Activated naive CD8-positive, alpha-beta T cell treated with anti-CD3 and anti-CD28 coated beads, Interleukin-2, amount 50 U/mL, for 24 hours (primary cell): ENCODE measurements at regions not wholly inside any gene's neighbourhood (a gene's known extent, or its start where the extent isn't known, plus 50 kb on each side); places are given as distances from the start of the nearest gene placed in this dataset.

Experiments used
- ATAC-seq: fragments of 150-1000 bp; cut with Tn5 transposase; one replicate; pipeline ENCODE4 v1.10.0; 2021
- DNase-seq: peaks from one replicate; pipeline ENCODE4 v3.0.0; 2021
- H3K27ac Mint-ChIP-seq: one replicate; pipeline ENCODE4 v1.8.0; 2021; ENCODE audit warnings: mild to moderate bottlenecking, mixed read lengths
- H3K27me3 Mint-ChIP-seq: one replicate; pipeline ENCODE4 v1.8.0; 2021; ENCODE audit warnings: mixed read lengths
- H3K36me3 Mint-ChIP-seq: one replicate; pipeline ENCODE4 v1.8.0; 2021; ENCODE audit warnings: low read depth, mixed read lengths
- H3K4me1 Mint-ChIP-seq: one replicate; pipeline ENCODE4 v1.8.0; 2021; ENCODE audit warnings: mixed read lengths
- H3K4me3 Mint-ChIP-seq: one replicate; pipeline ENCODE4 v1.8.0; 2021; ENCODE audit warnings: mild to moderate bottlenecking, moderate library complexity, mixed read lengths
- H3K9me3 Mint-ChIP-seq: one replicate; pipeline ENCODE4 v1.8.0; 2021; ENCODE audit warnings: mixed read lengths

DNA sequence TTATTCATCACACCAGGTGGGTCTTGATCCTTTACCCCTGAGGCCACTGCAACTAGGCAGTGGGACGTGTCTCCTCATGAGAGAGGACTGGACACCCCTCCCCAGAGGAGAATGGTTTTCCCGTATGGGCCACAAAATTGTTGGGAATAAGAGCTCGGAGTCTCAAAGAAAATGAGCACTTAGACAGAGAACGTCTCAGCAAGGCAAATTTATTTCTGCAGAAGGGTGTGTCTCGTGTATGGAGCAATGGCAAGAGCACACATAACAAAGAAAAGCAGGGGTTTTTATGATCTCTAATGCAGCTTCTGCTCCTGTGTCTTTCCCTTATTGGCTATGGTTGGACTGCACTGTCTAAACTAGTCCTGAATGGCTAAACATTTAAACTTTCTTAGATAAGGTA lies 803.5 kb downstream of the PLOD2 start:
- H3K27ac Mint-ChIP-seq: no peak overlapping the region
- peaks cover 24% of the 10 kb centered on the region for H3K9me3 Mint-ChIP-seq
- DNase-seq: no peak
- H3K4me1 Mint-ChIP-seq: no peaks in the 10 kb centered on the region
- H3K27me3 Mint-ChIP-seq: no peaks in the 10 kb centered on the region
- no peak for ATAC-seq
- H3K36me3 Mint-ChIP-seq: no peaks in the 10 kb centered on the region
- no peak overlapping the region for H3K4me3 Mint-ChIP-seq

DNA sequence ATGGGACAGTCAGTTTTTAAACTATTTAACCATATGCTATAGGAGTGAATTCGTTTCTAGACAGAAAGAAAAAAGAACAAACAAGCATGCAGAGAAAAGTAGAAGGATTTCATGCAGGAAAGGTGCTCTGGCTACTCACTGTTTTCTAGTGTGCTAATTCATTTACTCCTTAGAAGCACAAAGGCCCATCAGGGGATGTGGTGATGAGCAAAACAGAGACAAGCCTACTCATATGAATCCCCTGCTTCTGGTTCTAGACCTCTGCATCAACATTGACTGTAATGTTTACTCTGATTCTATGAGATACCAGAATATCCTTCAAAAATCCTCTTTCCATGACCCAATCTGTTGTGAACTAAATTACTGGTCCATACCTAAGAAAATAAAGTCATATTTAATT lies 801.9 kb downstream of the PLOD2 start:
- no peaks in the 10 kb centered on the region for H3K36me3 Mint-ChIP-seq
- H3K4me3 Mint-ChIP-seq: no peak overlapping the region
- no peak overlapping the region for H3K27ac Mint-ChIP-seq
- ATAC-seq: no peak
- H3K4me1 Mint-ChIP-seq: no peaks in the 10 kb centered on the region
- H3K9me3 Mint-ChIP-seq: peaks cover 19% of the 10 kb centered on the region
- no peak for DNase-seq
- no peaks in the 10 kb centered on the region for H3K27me3 Mint-ChIP-seq

DNA sequence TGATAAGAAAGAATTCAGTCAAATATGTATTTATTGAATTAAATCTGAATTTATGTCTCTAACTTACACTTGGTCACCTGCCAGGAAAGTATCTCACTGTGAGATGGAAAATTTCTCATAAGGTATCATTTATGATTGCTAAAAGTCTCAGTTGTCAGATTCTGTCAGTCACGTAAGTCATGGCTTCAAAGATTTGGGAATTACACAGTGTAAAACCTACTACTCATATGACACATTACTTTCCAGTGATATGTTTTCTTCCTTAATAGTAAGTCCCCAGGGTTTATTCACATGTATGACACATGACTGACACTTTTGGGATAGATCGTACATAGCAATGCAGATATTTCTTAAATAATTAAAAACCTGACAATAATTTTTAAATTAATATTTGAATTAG lies 792.2 kb downstream of the PLOD2 start:
- no peaks in the 10 kb centered on the region for H3K4me1 Mint-ChIP-seq
- H3K36me3 Mint-ChIP-seq: no peaks in the 10 kb centered on the region
- H3K27me3 Mint-ChIP-seq: no peaks in the 10 kb centered on the region
- H3K9me3 Mint-ChIP-seq: no peaks in the 10 kb centered on the region
- DNase-seq: no peak
- no peak overlapping the region for H3K4me3 Mint-ChIP-seq
- ATAC-seq: no peak
- H3K27ac Mint-ChIP-seq: no peak overlapping the region

DNA sequence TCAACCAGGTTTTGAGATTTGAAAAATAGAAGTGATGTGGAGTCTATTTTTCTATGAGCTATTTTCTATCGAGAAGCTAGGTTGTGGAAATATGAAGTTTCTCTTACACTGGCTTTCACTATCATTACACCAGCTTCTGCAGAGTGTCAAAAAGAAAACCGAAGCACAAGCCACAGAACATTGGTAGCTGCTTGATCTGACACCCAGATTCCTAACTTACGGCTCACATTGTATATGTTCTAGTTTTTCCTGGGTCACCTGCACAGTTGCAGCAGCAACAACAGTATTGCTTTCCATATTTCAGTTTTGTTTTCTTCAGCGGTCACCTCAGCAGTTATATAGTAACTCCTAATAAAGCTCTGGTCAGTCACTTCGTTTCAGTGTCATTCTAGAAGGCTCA lies 790.1 kb downstream of the PLOD2 start:
- Mint-ChIP-seq H3K27ac (no peak overlapping the region), H3K27me3 (no peaks in the 10 kb centered on the region), H3K36me3 (no peaks in the 10 kb centered on the region), H3K4me3 (no peak overlapping the region), H3K9me3 (no peaks in the 10 kb centered on the region), H3K4me1 (no peaks in the 10 kb centered on the region)
- ATAC-seq (no peak), DNase-seq (no peak)

DNA sequence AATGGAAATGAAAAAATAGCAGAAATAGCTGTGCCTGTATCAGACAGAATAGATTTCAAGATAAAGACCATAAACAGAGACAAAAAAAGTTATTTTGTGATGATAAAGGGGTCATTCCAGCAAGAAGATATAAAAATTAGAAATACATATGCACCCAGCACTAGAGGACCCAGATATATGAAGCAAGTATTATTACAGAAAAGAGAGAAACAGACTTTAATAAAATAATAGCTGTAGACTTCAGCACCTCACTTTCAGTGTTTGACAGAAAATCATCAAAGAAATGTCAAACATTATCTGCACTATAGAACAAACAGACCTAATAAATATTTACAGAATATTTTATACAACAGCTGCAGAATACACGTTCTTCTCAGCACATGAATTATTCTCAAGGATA lies 783.7 kb downstream of the PLOD2 start:
- no peaks in the 10 kb centered on the region for H3K36me3 Mint-ChIP-seq
- no peaks in the 10 kb centered on the region for H3K27me3 Mint-ChIP-seq
- DNase-seq (no peak), ATAC-seq (no peak)
- no peaks in the 10 kb centered on the region for H3K4me1 Mint-ChIP-seq
- H3K27ac Mint-ChIP-seq: no peak overlapping the region
- H3K4me3 Mint-ChIP-seq: no peak overlapping the region
- no peaks in the 10 kb centered on the region for H3K9me3 Mint-ChIP-seq

DNA sequence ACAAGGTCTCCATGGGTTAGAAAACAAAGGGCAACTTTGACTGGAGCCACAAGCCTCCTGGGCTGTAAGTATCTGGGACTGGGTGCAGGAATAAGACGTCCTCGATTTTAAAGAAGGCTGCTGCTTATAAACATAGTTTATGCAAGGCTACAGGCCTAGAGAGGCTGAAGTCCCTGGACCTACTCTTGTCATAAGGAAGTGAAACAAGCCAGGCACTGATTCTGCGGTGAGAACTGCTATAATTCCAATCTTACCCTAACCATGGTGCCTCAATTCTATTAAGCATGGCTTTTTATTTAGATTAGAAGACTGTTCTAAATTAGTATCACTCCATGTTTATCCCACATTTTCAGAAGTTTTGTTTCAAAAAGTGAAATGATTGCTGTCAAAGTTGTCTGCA lies 777.6 kb downstream of the PLOD2 start:
- H3K27ac Mint-ChIP-seq: no peak overlapping the region
- no peak for ATAC-seq
- no peak for DNase-seq
- H3K9me3 Mint-ChIP-seq: peaks cover 3% of the 10 kb centered on the region
- H3K4me3 Mint-ChIP-seq: no peak overlapping the region
- no peaks in the 10 kb centered on the region for H3K27me3 Mint-ChIP-seq
- H3K36me3 Mint-ChIP-seq: no peaks in the 10 kb centered on the region
- H3K4me1 Mint-ChIP-seq: no peaks in the 10 kb centered on the region

DNA sequence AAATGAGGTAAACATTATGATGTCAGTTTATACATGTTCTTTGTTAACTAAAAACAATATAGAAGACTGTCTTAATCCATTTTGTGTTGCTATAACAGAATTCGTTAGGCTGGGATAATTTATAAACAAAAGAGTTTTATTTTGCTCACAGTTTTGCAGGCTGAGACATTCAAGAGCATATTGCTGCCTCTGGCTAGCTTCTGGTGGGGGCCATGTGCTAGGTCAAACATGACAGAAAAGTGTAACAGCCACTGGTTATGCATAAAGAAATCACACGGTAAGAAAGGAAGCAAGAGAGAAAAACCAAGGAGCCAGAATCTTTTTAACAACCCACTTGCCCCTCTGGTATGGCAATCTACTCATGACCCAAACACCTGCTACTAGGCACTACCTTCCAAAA lies 776.7 kb downstream of the PLOD2 start:
- Mint-ChIP-seq H3K27ac (no peak overlapping the region), H3K4me3 (no peak overlapping the region), H3K36me3 (no peaks in the 10 kb centered on the region), H3K4me1 (no peaks in the 10 kb centered on the region), H3K9me3 (peaks cover 7% of the 10 kb centered on the region), H3K27me3 (no peaks in the 10 kb centered on the region)
- ATAC-seq (no peak), DNase-seq (no peak)

DNA sequence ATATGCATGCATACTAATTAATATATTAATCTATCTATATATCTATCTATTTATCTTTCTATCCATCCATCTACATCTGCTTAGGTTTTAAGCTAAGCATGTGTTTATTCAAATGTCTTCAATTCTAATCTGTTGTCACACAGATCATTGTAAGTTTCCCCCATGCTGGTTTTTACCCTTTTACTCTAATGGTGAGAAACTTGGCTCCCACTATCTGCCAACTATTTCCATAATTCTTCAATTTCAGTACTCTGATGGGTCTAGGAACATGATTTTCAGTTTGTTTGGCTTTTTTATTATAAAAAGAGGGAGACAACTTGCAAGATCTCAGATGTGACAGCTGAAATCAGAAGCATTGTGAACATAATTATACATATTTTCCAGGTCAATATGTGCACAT lies 773.8 kb downstream of the PLOD2 start:
- Mint-ChIP-seq H3K27ac (no peak overlapping the region), H3K4me1 (no peaks in the 10 kb centered on the region), H3K9me3 (peaks cover 13% of the 10 kb centered on the region), H3K4me3 (no peak overlapping the region), H3K36me3 (no peaks in the 10 kb centered on the region), H3K27me3 (no peaks in the 10 kb centered on the region)
- no peak for DNase-seq
- no peak for ATAC-seq

DNA sequence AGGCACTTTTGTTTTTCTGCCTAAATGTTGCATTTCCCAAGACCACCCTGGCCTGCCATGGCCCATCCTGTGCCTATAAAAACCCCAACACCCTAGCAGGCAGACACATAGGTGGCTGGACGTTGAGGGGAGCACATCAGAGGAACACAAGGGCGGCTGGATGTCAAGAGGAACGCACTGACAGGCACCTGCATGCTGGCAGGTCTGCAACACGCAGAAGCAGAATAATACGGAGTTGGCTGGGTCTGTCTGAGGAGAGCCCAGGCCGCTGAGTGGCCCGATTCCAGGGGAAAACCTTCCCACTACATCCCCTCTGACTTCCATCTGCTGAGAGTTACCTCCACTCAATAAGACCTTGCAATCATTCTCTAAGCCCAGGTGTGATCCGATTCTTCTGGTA lies 765.6 kb downstream of the PLOD2 start:
- Mint-ChIP-seq H3K36me3 (no peaks in the 10 kb centered on the region), H3K4me3 (no peak overlapping the region), H3K4me1 (no peaks in the 10 kb centered on the region), H3K27me3 (no peaks in the 10 kb centered on the region), H3K9me3 (peaks cover 7% of the 10 kb centered on the region), H3K27ac (no peak overlapping the region)
- DNase-seq: no peak
- ATAC-seq: no peak

DNA sequence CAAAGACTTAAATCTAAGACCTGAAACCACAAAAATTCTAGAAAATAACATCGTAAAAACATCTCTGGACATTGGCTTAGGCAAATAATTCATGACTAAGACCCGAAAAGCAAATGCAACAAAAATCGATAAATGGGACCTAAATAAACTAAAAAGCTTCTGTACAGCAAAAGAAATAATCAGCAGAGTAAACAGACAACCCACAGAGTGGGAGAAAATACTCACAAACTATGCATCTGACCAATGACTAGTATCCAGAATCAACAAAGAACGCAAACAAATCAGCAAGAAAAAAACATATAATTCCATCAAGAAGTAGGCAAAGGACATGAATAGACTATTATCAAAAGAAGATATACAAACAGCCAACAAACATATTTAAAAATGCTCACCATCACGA lies 749.4 kb downstream of the PLOD2 start:
- no peak overlapping the region for H3K4me3 Mint-ChIP-seq
- no peak overlapping the region for H3K27ac Mint-ChIP-seq
- H3K27me3 Mint-ChIP-seq: no peaks in the 10 kb centered on the region
- no peaks in the 10 kb centered on the region for H3K36me3 Mint-ChIP-seq
- H3K9me3 Mint-ChIP-seq: peaks cover 21% of the 10 kb centered on the region
- ATAC-seq (no peak), DNase-seq (no peak)
- no peaks in the 10 kb centered on the region for H3K4me1 Mint-ChIP-seq

DNA sequence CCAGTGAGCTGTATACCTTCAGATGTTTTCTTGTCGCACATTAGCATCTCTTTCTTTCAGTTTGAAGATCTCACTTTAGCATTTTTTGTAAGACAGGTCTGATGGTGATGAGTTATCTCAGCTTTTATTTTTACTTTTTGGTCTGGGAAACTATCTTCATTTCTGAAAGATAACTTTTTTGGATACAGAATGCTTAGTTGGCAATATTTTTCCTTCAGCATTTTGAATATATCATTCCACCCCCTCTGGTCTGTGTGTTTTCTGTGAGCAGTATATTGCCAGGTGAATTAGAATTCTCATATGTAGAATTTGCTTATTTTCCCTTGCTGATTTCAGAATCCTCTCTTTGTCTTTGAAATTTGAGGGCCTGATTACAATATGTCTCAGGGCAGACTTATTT lies 743.3 kb downstream of the PLOD2 start:
- Mint-ChIP-seq H3K9me3 (peaks cover 15% of the 10 kb centered on the region), H3K4me3 (no peak overlapping the region), H3K36me3 (no peaks in the 10 kb centered on the region), H3K4me1 (no peaks in the 10 kb centered on the region), H3K27ac (no peak overlapping the region), H3K27me3 (no peaks in the 10 kb centered on the region)
- DNase-seq: no peak
- no peak for ATAC-seq

DNA sequence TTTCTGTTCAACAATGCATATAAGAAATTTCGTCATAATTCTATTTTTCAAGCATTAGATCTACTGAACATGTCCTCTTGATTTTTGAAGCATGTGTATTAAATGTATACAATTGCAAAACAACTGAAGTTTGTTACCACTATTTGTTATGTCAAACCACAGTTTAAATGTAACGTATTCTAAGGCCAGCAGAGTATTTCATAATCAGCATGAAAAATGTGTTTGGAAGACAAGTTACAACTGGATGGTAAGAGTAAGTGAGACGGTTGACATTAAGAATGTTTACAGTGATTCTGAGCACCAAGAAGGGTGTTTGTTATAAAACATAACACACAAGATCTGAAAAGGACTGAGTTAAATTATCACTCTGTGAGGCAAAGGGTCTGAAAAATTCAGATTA lies 738.4 kb downstream of the PLOD2 start:
- Mint-ChIP-seq H3K4me3 (no peak overlapping the region), H3K4me1 (no peaks in the 10 kb centered on the region), H3K27ac (no peak overlapping the region), H3K36me3 (no peaks in the 10 kb centered on the region), H3K9me3 (peaks cover 5% of the 10 kb centered on the region), H3K27me3 (no peaks in the 10 kb centered on the region)
- DNase-seq (no peak), ATAC-seq (no peak)

DNA sequence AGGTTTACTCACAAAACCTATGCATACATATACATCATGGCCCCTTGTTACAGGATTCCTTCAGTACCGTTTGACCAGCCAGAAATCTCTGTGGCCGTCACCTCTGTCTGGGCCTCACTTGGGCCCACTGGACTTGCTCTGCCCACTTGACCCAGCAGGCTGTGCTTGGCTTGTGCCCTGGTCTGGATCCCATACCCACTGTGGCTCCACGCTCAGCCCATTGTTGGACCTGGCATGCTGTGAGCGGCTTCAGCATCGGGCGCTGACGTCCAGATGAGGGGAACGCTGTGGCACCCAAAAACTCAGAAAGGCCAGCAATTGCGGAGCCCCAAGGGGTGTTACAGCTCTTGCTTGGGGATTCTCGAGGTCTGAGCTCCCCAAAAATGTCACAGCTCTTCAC lies 733.6 kb downstream of the PLOD2 start:
- DNase-seq (no peak), ATAC-seq (no peak)
- H3K27me3 Mint-ChIP-seq: no peaks in the 10 kb centered on the region
- H3K36me3 Mint-ChIP-seq: no peaks in the 10 kb centered on the region
- H3K4me1 Mint-ChIP-seq: no peaks in the 10 kb centered on the region
- no peak overlapping the region for H3K4me3 Mint-ChIP-seq
- H3K27ac Mint-ChIP-seq: no peak overlapping the region
- H3K9me3 Mint-ChIP-seq: no peaks in the 10 kb centered on the region

DNA sequence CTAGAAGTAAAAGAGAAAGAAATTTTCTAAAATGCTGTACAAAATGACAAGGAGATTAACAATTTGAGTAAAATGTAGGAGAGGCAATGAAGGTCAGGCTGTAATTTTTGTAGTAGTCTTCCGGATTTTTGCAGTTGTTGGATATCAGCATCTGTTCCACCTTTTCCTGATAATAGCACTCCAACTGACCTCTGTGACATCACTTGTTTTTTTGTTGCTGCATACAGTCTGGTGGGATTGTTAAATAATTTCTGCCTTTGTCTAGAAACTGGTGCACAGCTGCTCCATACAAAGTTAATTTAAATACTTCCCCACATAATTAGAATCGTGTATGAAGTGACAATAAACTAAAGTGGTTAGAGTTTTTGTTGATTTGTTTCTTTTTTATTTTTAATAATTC lies 731.4 kb downstream of the PLOD2 start:
- H3K27me3 Mint-ChIP-seq: no peaks in the 10 kb centered on the region
- DNase-seq: no peak
- H3K4me1 Mint-ChIP-seq: no peaks in the 10 kb centered on the region
- no peak overlapping the region for H3K4me3 Mint-ChIP-seq
- no peak for ATAC-seq
- H3K9me3 Mint-ChIP-seq: no peaks in the 10 kb centered on the region
- H3K36me3 Mint-ChIP-seq: no peaks in the 10 kb centered on the region
- H3K27ac Mint-ChIP-seq: no peak overlapping the region

DNA sequence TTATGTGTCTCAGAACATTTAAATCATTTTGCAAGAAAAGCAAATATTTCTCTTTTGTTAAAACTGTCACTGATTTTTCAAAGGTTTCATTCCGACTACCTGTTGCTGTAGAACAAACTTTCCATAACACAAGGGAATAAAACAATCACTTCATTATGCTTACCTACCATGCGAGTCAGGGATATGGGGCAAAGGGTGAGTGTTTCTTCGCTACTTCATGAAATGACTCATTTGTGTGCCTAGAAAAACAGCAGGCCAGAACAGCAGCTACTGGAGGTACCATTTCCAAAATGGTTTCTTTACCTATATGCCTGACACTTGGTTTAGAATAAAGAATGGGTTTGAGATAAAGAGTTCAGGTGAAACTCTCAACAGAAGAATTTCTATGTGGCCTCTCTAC lies 712.5 kb downstream of the PLOD2 start:
- Mint-ChIP-seq H3K27ac (no peak overlapping the region), H3K36me3 (no peaks in the 10 kb centered on the region), H3K9me3 (peaks cover 7% of the 10 kb centered on the region), H3K4me1 (no peaks in the 10 kb centered on the region), H3K27me3 (no peaks in the 10 kb centered on the region), H3K4me3 (no peak overlapping the region)
- ATAC-seq (no peak), DNase-seq (no peak)

DNA sequence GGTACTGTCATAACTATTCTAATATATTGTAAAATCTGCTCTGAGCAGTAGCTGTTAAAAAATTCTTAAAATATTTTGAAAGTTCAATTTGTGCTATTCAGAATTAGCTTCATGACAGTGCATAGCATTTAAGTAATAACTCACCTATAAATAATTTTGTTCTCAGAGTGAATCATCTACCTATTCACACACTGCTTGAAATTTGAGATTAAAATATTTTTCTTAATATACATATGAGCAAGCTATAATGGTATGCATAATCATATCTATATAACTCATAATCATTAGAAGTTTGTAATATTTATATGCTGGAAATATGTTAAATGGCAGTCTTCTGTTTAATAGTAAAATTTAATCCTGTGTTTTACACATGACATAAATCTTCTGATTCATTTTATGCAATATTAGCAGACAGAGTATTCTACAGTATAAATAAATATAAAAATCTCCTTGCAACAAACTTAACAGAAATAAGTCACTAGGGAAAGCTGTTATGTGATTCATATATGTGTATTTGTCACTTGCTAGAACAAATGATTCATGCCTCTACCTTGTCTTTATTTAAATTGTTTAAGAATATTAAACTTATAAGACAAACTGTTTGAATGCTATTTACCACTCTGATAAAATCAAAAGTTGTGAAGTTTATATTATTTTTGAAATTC lies 710.8 kb downstream of the PLOD2 start:
- no peaks in the 10 kb centered on the region for H3K4me1 Mint-ChIP-seq
- no peak for DNase-seq
- H3K9me3 Mint-ChIP-seq: peaks cover 7% of the 10 kb centered on the region
- no peaks in the 10 kb centered on the region for H3K36me3 Mint-ChIP-seq
- H3K4me3 Mint-ChIP-seq: no peak overlapping the region
- no peaks in the 10 kb centered on the region for H3K27me3 Mint-ChIP-seq
- H3K27ac Mint-ChIP-seq: no peak overlapping the region
- ATAC-seq: no peak
